NB4 (cell line): ENCODE measurements at regions not wholly inside any gene's neighbourhood (a gene's known extent, or its start where the extent isn't known, plus 50 kb on each side); places are given as distances from the start of the nearest gene placed in this dataset.

ENCODE experiments used
- CTCF ChIP-seq: IDR thresholded peaks from one replicate; pipeline ENCODE4 v1.5.1; 2012; ENCODE audit warnings: low read depth, low read length
- MYC ChIP-seq: IDR thresholded peaks from 2 replicates; pipeline ENCODE4 v1.6.1; 2011; ENCODE audit warnings: low read depth, low read length

- TF ChIP-seq CTCF (no peak), MYC (no peak)
These were observed 1697.1 kb downstream of the STIM2 start for GRCh38 chr4:28557755-28558154.
